ENCODE measurements at regions not wholly inside any gene's neighbourhood (a gene's known extent, or its start where the extent isn't known, plus 50 kb on each side); places are given as distances from the start of the nearest gene placed in this dataset.

GRCh38 chr1:211882381-211883004 lies 51.9 kb upstream of the LPGAT1 start:
- TF ChIP-seq POLR2A (IDR thresholded peaks at IDR 0.05; ENCODE audit: control extremely low read depth in 1 of 2, low read depth in 2 of 2, low read length in 2 of 2), result no peak
- no peak for TF ChIP-seq ATF2 (IDR thresholded peaks at IDR 0.05; ENCODE audit: low read length)
- TF ChIP-seq CTCF (IDR thresholded peaks at IDR 0.05; ENCODE audit: control extremely low read depth in 1 of 3, insufficient read depth in 1 of 3, low read depth in 1 of 3, low read length in 3 of 3), result no peak
- no peak for TF ChIP-seq TEAD4 (IDR thresholded peaks at IDR 0.05; ENCODE audit: low read depth, low read length)
- TF ChIP-seq EZH2 (IDR thresholded peaks at IDR 0.05; ENCODE audit: low read depth, low read length, severe bottlenecking), result no peak
- no peak for TF ChIP-seq ZNF274 (IDR thresholded peaks at IDR 0.05; ENCODE audit: borderline replicate concordance, extremely low read depth, low read length)
- no peak for TF ChIP-seq ASH2L (IDR thresholded peaks at IDR 0.05; ENCODE audit: low read length)
- no peak for TF ChIP-seq RNF2 (IDR thresholded peaks at IDR 0.05; ENCODE audit: borderline replicate concordance, low read depth, low read length, missing control alignments, poor library complexity, severe bottlenecking)
- no peak for TF ChIP-seq SIX5 (IDR thresholded peaks at IDR 0.05; ENCODE audit: low read depth, low read length)
- TF ChIP-seq HDAC6 (IDR thresholded peaks at IDR 0.05; ENCODE audit: low read depth, low read length), result no peak
- TF ChIP-seq CBX8 (IDR thresholded peaks at IDR 0.05; ENCODE audit: borderline replicate concordance, low read depth, low read length), result no peak
- TF ChIP-seq POLR2AphosphoS5 (IDR thresholded peaks at IDR 0.05; ENCODE audit: low read depth, low read length), result no peak
